Umbilical cord (tissue), 1 donor: ENCODE measurements at regions not wholly inside any gene's neighbourhood (a gene's known extent, or its start where the extent isn't known, plus 50 kb on each side); places are given as distances from the start of the nearest gene placed in this dataset.

Experiments used
- DNase-seq: peaks from one replicate; pipeline ENCODE4 v3.0.0-alpha.2; 2015; ENCODE audit warnings: low spot score

DNA sequence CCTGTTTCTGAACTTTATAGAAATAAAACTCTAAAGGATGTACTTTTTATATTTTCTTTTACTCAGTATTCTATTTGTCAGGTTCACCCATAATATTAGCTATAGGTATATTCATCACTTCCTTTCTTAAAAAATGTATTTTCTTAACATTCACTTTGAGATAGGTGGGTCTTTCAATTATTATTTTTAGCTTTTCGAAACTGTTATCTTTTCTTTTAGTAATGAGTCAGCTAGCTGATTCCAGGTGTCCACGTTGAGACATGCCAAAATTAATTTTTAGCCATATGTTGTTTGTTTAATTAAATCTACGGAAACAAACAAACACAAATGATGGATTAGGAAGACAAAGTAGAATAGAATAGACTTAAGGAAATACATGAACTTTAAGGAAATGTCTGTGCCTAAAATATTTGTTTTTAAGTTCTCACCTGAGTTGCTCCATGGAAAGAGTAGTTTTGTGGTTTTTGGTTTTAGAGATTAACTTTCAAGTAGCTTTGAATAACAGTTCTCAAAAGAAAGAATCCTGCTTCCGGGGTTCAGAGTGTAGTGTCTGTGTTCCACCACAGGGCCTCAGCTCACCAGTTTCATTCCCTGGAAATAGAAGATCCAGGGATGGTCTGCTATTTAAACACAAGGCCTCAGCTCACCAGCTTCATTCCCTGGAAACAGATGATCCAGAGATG, 435.0 kb downstream of the HAO1 start:
- no peak for DNase-seq

DNA sequence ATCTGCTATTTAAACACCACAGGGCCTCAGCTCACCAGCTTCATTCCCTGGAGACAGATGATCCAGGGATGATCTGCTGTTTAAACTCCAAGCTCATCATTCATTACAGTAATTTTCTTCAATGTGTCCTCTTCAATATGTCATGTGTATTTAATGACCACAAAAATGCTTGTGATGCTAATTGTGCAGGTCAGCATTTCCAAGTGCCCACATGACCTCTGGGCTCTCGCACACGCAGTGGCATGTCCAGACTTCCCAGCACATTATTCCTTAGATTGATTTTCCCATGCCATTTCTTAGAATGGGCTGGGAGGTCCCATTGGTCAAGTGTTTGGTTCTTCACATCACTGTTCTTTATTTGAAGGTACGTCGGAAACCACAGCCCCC, 434.4 kb downstream of the HAO1 start:
- no peak for DNase-seq

DNA sequence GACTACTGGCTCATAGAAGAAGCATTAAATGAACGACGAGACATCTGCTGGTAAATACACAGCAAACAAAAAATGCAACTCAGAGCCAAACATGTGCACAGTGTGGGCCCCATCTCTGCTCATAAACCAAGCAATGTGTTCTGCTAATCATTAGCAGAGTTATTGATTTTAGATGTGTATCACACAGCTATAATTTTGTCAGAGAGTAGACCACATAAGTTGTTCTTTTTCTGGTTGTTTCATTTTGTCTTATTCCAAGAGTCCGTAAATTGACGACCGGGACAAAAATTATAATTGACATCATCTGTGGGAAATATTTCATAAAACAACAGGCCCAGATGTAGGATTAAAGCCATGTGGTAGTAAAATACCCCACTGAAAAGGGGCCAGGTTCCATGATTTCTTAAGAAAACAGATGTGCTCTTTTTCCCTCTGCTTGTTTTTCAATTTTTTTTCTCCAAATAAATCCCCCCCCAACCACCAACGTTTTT, 423.6 kb downstream of the HAO1 start:
- no peak for DNase-seq

DNA sequence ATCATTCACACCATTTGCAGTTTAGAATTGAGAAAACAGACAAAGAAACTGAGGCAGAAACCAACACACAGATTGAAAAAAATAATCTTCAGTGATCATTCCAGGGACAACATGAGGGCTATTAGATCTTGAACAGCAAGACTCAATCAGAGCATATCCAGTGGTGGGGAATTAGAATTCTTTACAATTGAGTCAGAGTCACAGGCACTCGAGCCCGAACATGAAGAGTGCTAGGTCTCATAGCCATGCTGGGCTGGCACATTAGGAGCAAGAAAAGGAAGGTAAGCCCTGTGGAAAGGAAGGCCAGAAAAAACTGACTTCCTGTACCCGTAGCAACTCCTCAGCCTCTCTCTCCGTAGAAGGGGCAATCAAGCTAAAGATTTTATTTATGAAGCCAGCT, 419.9 kb downstream of the HAO1 start:
- DNase-seq = no peak

DNA sequence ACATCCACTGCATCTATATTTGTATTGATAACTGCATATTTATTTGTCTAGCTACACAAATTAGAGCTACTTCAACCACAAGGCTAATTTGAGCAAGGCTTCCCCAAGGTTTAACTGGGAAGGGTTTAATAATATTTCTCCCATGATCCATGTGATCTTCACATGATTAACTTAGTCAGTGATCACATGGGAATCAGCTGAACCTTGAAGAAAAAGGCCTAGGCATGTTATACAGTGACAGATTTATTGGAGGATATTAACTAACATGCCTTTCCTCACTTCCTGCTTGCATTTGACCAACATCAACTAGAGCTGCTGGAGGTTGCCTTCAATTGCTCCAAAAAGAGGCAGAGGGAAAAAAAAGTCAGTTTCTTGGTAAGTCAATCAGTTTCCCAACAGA, 417.0 kb downstream of the HAO1 start:
- no peak for DNase-seq

DNA sequence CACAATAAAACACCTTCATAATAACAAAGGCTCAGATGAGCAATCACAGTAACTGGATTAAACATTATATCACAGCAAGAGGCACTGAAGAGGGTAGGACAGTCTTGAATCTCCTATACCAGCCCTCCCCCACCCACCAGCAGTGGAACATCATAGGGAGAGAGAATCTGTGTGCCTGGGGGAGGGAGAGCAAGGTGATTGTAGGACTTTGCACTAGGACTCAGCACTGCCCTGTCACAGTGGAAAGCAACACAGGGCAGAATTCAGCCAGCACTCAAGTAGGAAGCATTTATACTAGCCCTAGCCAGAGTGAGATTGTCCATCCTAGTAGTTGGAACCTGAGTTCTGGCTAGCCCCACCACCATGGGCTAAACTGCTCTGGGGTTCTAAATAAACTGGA, 400.2 kb downstream of the HAO1 start:
- DNase-seq = no peak

DNA sequence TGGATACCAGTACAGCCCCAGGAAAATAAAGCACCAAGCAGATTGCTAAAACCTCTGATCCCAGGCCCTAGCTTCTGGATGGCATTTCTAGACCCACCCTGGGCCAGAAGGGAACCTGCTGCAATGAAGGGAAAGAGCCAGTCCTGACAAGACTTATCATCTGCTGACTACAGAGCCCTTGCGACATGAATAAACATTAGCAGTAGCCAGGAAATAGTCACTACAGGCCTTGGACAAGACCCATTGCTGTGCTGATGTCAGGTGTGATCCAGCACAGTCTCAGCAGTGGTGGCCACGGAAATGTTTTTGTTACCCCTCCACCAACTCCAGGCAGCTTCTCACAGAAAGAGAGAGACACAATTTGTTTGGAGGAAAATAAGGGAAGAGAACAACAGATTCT, 399.3 kb downstream of the HAO1 start:
- no peak for DNase-seq

DNA sequence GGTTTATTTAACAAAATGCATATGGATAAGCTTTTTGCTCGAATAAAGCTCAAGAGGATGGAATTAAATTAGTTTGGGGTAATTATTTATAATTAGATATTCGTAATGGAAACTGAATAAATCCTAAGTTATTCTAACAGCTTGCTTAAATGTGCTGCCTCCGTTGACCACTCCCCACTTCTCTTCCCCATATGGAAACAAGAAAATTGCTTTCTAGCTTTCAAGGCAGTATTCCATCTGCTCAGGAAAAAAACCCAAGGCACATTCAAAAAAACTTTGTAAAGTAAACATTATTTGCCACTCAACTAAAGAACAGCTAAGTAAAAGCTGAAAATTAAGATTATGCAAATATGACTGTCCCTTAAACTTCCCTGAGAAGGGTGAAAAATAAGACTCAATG, 369.2 kb downstream of the HAO1 start:
- no peak for DNase-seq

DNA sequence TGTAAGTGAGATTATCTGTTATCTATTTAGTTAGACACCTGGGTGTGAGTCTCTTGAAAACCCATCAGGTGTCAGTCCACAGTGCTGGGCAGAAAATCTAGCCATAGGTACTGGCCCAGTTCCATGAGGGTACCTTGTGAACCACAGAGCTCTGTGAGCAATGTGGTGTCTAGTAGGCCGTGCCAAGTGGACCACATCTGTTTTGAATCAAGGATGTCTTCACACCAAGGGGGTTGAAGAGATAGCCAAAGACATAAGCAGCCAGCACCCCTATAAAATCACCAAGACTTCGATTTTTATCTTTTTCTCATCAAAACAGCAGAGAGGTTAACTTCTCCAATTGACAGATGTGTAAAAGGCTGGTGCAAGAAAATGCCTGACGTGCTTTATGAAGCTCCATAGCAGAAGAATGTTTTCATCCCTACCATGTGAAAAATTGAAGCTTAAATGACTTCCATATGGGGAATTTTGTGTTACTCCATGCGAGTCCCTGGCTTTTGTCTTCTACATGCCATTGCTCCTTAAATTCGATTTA, 368.7 kb downstream of the HAO1 start:
- DNase-seq = no peak

DNA sequence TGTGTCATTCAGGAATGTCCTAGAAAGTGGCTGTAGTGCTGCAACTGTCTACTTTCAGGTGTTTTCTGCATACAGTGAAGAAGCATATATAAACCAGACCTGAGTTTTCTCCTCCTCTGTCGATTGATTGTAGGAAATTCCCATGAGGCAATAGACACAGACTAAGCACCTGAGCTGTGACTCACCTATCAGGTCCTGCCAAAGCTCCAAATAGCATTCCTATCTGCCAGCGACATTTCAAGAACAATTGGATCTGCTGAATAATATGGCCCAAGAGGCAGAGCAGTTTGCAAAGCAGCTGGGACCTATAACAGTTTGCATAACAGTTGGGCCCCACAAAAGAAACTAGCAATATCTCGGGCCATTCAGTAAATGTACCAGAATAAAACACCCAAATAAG, 360.4 kb downstream of the HAO1 start:
- no peak for DNase-seq

DNA sequence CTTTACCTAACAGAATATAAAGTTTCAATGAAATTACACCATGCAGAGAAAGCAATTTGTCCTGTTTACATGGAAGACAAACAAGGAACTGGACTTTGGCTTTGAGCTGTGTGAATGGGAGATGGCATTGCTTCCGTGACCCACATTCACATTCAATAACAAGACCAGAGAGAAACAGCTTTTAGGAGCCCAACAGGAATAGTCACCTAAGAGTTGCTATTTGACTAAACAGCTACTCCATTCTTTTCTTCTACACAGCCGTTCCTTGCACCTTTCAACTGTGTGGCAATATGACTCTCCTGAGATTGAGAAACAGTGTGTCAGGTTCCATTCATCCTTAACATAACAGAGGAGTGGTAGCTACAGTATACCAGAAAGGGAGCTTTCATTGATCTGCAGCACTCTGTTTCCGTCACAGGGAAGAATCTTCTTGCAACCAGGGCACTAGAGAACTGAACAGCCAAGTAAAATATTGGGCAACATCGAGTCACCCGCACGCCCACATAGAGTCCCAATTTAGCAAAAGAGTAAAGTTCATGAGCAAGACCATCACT, 355.1 kb downstream of the HAO1 start:
- DNase-seq = no peak

DNA sequence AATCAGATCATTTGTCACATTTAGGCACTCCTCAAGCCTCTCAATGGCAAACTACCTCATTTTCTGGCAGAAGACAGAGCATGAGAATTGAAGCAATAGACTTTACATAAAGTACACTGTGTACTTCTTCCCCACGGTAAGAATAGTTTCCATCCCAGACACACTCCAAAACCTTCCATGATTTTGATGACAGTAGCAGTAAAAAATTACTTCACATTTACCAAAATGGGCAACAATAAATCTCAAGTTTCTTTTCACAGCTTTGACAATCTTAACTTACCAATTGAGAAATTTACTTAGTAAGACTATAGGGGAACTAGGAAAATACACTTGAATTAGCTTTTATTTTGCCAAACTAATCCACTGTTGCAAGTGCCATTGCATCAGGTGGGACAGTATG, 353.8 kb downstream of the HAO1 start:
- no peak for DNase-seq

DNA sequence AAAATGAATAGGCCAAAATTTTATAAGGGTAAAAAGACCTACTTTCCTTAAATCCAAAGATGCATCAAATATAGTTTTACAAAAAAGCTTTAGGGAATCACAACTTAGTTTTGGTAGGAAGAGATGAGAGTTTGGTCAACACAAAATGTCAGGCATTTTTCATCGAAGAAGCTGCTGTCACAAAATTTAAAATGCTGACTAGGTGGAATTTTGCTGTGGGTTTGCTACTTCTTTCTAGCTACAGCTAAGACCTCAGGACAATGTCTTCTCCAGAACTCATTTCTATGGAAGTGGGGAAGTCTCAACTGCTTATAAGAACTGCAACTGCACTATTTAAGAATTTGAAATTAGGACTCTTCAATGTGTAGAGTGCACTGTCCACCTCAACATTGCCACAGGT, 351.1 kb downstream of the HAO1 start:
- no peak for DNase-seq

DNA sequence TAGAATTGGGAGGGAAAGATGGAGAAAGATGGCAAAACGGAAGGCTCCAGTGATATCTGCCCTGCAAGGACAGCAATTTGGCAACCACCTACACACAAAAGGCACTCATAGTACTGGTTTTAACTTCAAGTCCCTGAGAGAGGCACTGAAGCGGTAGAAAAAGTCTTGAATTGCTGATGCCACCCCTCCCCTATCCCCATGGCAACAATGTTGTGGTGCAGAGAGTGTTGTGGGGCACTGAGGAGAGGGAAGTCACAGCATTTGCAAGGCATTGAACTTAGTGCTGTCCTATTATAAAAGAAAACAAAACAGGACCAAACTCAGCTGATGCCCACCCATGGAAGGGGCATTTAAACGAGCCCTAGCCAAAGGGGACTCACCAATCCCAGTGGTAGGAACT, 343.7 kb downstream of the HAO1 start:
- DNase-seq = no peak

DNA sequence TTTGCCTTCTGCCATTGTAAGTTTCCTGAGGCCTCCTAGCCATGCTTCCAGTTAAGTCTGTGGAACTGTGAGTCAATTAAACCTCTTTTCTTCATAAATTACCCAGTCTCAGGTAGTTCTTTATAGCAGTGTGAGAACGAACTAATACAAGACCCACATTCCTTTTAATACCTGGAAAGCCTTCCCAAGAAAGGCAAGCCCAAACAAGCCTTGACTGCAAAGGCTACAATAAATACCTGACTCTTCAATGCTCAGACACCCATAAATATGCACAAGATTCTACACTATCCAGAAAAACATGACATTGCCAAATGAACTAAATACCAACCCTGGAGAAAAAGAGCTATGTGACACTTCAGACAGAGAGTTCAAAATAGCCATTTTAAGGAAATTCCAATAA, 338.8 kb downstream of the HAO1 start:
- no peak for DNase-seq

DNA sequence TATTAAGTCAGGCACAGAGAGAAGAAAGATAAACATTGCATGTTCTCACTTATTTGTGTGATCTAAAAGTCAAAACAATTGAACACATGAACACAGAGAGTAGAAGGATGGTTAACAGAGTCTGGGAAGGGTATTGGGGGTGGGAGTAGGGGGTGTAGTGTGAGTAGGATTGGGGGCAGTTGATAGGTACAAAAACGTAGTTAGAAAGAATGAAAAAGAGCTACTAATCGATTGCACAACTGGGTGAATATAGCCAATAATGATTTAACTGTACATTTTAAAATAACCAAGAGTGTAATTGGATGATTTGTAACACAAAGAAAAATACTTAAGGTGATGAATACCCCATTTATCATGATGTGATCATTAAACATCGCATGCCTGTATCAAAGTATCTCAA, 333.3 kb downstream of the HAO1 start:
- no peak for DNase-seq

DNA sequence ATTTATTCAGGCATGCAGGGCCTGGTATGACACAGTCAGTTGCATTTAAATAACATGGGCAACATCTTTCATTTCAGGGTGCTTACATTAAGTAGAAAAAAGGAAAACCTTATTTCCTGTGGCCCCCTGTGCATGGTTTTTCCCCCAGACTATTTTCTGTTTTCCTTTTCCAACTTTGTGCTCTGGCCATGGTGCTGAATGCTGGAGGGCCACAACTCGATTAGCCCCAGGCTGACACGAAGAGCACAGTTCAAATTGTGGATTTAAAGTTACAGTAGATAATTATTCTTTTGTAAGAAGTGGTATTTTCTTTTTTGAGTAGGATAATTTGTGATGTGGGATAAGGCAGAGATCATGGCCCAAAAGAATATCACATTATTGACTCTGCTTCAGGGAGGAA, 332.0 kb downstream of the HAO1 start:
- no peak for DNase-seq

DNA sequence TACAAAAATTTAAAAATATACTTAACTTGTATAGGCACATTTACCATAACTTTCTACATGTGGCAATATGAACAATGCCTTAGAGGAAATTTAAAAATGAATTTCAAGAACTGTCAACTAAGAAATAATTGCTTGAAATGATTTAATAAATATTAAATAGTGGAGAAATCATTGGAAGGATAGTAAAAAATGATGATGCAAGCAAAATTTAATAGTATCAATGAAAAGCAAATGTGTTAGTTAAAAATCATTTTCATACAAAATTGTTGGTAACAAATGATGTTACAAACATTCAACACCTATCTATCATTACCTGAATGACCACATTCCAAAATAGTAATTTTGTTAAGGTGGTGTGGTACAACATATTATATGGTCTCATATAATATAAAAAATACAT, 331.0 kb downstream of the HAO1 start:
- DNase-seq = no peak

DNA sequence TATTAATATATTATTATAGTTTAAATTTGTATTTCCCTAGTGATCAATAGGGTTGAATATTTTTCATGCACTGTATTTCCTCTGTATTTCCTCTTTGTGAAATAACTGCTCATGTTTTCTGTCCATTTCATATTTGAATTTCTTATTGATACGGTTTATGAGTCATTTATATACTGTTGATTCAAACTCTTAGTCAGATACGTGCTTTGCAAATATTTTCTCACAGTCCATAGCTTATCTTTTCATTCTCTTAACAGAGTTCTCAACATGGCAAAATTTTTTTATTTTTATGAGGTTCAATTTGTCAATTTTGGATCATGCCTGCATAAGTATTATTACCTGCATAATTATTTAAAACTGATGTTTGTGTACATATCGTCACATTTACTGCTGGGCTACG, 329.6 kb downstream of the HAO1 start:
- no peak for DNase-seq

DNA sequence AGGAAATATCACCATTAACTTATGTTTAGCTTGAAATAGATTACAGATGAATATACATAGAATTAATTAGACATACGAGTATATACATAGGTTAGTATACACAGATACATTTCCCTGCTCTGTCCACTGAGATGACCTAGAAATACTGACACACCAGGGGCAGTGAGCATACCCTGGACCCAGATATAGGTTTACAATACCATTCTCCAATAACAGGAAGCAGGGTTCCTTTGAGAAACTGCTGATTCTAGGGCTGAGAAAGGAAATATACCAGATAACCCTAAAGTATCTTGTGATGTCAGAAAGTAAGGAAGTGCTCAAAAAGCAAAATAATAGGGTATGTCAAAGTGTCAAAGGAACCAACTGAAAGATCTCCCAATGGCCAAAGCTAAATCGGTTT, 322.5 kb downstream of the HAO1 start:
- no peak for DNase-seq

DNA sequence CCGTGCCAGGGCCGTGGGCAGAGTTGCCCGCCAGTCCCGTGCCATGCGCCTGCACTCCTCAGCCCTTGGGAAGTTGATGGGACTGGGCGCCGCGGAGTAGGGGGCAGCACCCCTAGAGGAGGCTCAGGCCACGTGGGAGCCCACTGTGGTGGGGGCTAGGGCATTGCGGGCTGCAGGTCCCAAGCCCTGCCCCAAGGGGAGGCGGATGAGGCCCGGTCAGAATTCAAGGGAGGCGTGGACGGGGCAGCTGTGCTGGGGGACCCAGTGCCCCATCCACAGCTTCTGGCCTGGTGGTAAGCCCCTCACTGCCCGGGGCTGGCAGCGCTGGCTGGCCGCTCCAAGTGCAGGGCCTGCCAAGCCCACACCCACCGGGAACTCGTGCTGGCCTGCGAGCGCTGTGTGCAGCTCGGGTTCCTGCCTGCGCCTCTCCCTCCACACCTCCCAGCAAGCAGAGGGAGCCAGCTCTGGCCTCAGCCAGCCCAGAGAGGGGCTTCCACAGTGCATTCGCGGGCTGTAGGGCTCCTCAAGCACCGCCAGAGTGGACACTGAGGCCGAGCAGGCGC, 317.8 kb downstream of the HAO1 start:
- no peak for DNase-seq

DNA sequence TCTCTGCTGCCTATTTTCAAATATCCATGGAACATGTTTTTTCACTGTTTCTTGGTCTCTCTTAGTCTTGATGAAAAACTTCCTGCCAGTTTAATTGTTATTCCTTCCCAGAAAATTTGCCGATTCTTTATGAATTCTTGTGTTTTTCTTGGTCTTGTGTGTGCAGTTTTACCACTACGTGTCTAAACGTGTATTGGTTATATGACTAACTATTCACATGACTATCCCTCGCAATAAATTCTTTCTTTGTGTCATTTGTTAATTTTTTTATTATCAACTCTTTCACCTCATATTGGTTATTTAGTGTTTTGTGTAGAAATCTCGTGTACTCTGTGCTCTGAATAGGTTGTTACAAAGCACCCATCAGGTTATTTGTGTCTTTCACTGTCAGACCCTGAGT, 315.4 kb downstream of the HAO1 start:
- DNase-seq = no peak
